ENCODE measurements at regions not wholly inside any gene's neighbourhood (a gene's known extent, or its start where the extent isn't known, plus 50 kb on each side); places are given as distances from the start of the nearest gene placed in this dataset.
"Not testable (repeated sequence)": the region's sequence is repeated elsewhere in the genome, so short reads cannot be mapped to it uniquely, and the experiment has no call there.

- DNase-seq (ENCODE audit: low read depth in 2 of 3, low spot score in 2 of 3): no peak
Measured at GRCh38 chr5:84518862-84519261, 134.2 kb upstream of the EDIL3 start.

- no peak for DNase-seq (ENCODE audit: low read depth in 2 of 3, low spot score in 2 of 3)
Measured at GRCh38 chr5:84518370-84518769, 133.7 kb upstream of the EDIL3 start.

GRCh38 chr5:84506625-84507024 lies 121.9 kb upstream of the EDIL3 start:
- no peak for DNase-seq (ENCODE audit: low read depth in 2 of 3, low spot score in 2 of 3)

GRCh38 chr5:84494453-84494852 lies 109.8 kb upstream of the EDIL3 start:
- no peak for DNase-seq (ENCODE audit: low read depth in 2 of 3, low spot score in 2 of 3)

- no peak for DNase-seq (ENCODE audit: low read depth in 2 of 3, low spot score in 2 of 3)
Measured at GRCh38 chr5:84487963-84488362, 103.3 kb upstream of the EDIL3 start.

- DNase-seq (ENCODE audit: low read depth in 2 of 3, low spot score in 2 of 3): no peak
Measured at GRCh38 chr5:84480873-84481637, 96.4 kb upstream of the EDIL3 start.

GRCh38 chr5:84478603-84479002 lies 93.9 kb upstream of the EDIL3 start:
- DNase-seq (ENCODE audit: low read depth in 2 of 3, low spot score in 2 of 3): no peak

- no peak for DNase-seq (ENCODE audit: low read depth in 2 of 3, low spot score in 2 of 3)
Measured at GRCh38 chr5:84477485-84477884, 92.8 kb upstream of the EDIL3 start.

GRCh38 chr5:84474126-84474525 lies 89.4 kb upstream of the EDIL3 start:
- DNase-seq (ENCODE audit: low read depth in 2 of 3, low spot score in 2 of 3): no peak

GRCh38 chr5:84453405-84453804 lies 68.7 kb upstream of the EDIL3 start:
- DNase-seq (ENCODE audit: low read depth in 2 of 3, low spot score in 2 of 3): no peak

GRCh38 chr5:84450617-84451414 lies 66.1 kb upstream of the EDIL3 start:
- no peak for DNase-seq (ENCODE audit: low read depth in 2 of 3, low spot score in 2 of 3)

GRCh38 chr5:84445049-84445685 lies 60.5 kb upstream of the EDIL3 start:
- no peak for DNase-seq (ENCODE audit: low read depth in 2 of 3, low spot score in 2 of 3)

GRCh38 chr5:84438456-84438855 lies 53.8 kb upstream of the EDIL3 start:
- DNase-seq (ENCODE audit: low read depth in 2 of 3, low spot score in 2 of 3): no peak

GRCh38 chr5:84437673-84438315 lies 53.1 kb upstream of the EDIL3 start:
- no peak for DNase-seq (ENCODE audit: low read depth in 2 of 3, low spot score in 2 of 3)

GRCh38 chr5:84436866-84437265 lies 52.2 kb upstream of the EDIL3 start:
- DNase-seq (ENCODE audit: low read depth in 2 of 3, low spot score in 2 of 3): no peak

GRCh38 chr5:84435861-84436346 lies 51.2 kb upstream of the EDIL3 start:
- DNase-seq (ENCODE audit: low read depth in 2 of 3, low spot score in 2 of 3): not testable (repeated sequence)

Measured in hematopoietic multipotent progenitor cell (in vitro differentiated cells).